Transverse colon (tissue), 4 donors: ENCODE measurements at regions not wholly inside any gene's neighbourhood (a gene's known extent, or its start where the extent isn't known, plus 50 kb on each side); places are given as distances from the start of the nearest gene placed in this dataset.
"Not testable (repeated sequence)": the region's sequence is repeated elsewhere in the genome, so short reads cannot be mapped to it uniquely, and the experiment has no call there.

Experiments
- DNase-seq: peaks from one replicate; pipeline ENCODE4 v3.0.0-alpha.2; 2019
- H3K27ac ChIP-seq, 4 donors: fragments of 200-600 bp; sonication (generic); 2 replicates each; pipeline ENCODE4 v1.5.1; 2016 to 2018; ENCODE audit warnings: inconsistent platforms in 4 of 4
- H3K27me3 ChIP-seq: fragments of 200-600 bp; sonication (generic); 2 replicates; pipeline ENCODE4 v1.5.1; 2017; ENCODE audit warnings: inconsistent platforms
- H3K36me3 ChIP-seq, 4 donors: fragments of 200-600 bp; sonication (generic); 2 replicates each; pipeline ENCODE4 v1.5.1; 2017 to 2019; ENCODE audit warnings: inconsistent platforms in 4 of 4
- H3K4me1 ChIP-seq, 4 donors: fragments of 200-600 bp; sonication (generic); 2 replicates each; pipeline ENCODE4 v1.5.1; 2017 to 2020; ENCODE audit warnings: inconsistent platforms in 4 of 4
- H3K4me3 ChIP-seq, 4 donors: fragments of 200-600 bp; sonication (generic); 1 replicate in 1 of 4; 2 replicates in 3 of 4; pipeline versions ENCODE4 v1.5.1 to v1.6.1; 2017 to 2019; ENCODE audit warnings: inconsistent platforms in 4 of 4
- H3K9me3 ChIP-seq, 2 donors: fragments of 200-600 bp; sonication (generic); 2 replicates each; pipeline ENCODE4 v1.5.1; 2017 to 2019; ENCODE audit warnings: inconsistent platforms in 2 of 2
- CTCF ChIP-seq, 5 experiments: fragments of 200-600 bp in 3 of 5; fragments of 450-650 bp in 2 of 5; sonication (generic) in 3 of 5; IDR thresholded peaks; 1 replicate in 2 of 5; 2 replicates in 3 of 5; pipeline ENCODE4 v1.5.1; 2016 to 2017; ENCODE audit warnings: antibody characterized with exemption in 5 of 5, inconsistent platforms in 3 of 5, mild to moderate bottlenecking in 2 of 5, moderate library complexity in 1 of 5
- EP300 ChIP-seq: sonication (generic); formaldehyde crosslinking; IDR thresholded peaks from one replicate; pipeline ENCODE4 v1.6.1; 2017; ENCODE audit warnings: antibody characterized with exemption, low read depth
- POLR2A ChIP-seq: fragments of 450-650 bp; IDR thresholded peaks from one replicate; pipeline ENCODE4 v1.6.1; 2016; ENCODE audit warnings: antibody characterized with exemption, mild to moderate bottlenecking, moderate library complexity
- POLR2AphosphoS5 ChIP-seq, 3 donors: sonication (generic); formaldehyde crosslinking; IDR thresholded peaks; one replicate each; pipeline ENCODE4 v1.6.1; 2016; ENCODE audit warnings: antibody characterized with exemption in 3 of 3
- WGBS, 2 donors: methylation state at CpG; one replicate each; pipeline ENCODE4 v1.1.5; 2018; ENCODE audit warnings: low coverage in 1 of 2; 5-methylcytosine and 5-hydroxymethylcytosine counted together
- in situ Hi-C, 4 donors: fragments of 200-750 bp; cut with MboI; loops; one replicate each; pipeline versions ENCODE4 v1.15.0 to v1.15.1; 2017; ENCODE audit warnings: low sequenced_read_pairs in 3 of 4, low pct_ligation_motif_present in 1 of 4, low pct_unique_long_range_greater_than_20kb in 1 of 4
- intact Hi-C: fragments of 100-400 bp; cut with DNase I; formaldehyde crosslinking; loops from one replicate; pipeline ENCODE4 v1.15.1; 2023; ENCODE audit warnings: low total_unique reads

DNA sequence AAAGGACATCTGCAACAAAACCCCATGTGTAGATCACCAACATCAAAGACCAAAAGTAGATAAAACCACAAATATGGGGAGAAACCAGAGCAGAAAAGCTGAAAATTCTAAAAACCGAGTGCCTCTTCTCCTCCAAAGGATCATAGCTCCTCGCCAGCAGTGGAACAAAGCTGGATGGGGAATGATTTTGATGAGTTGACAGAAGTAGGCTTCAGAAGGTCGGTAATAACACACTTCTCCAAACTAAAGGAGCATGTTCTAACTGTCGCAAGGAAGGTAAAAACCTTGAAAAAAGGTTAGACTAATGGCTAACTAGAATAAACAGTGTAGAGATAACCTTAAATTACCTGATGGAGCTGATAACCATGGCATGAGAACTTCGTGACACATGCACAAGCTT is 109.9 kb upstream of the SYNCRIP start:
- no peak for TF ChIP-seq EP300
- no peak for TF ChIP-seq POLR2A
- H3K36me3 ChIP-seq, result no peaks in the 10 kb centered on the region
- H3K4me3 ChIP-seq, result no peak overlapping the region
- H3K4me1 ChIP-seq, result peaks cover 0 to 26% (median 8%) of the 10 kb centered on the region in 4 donors
- no peak overlapping the region for H3K27ac ChIP-seq
- WGBS, 2 donors, result 62 to 64% methylated on average over 5 of the region's 5 CpGs
- DNase-seq, result no peak
- H3K9me3 ChIP-seq, result no peaks in the 10 kb centered on the region
- intact Hi-C loops, result no loop called here
- in situ Hi-C loops, result loop anchor here in 2 of 4 donors (25.0 kb wide), 1 partner anchor 1110 kb away; no protein-coding TSS in a partner anchor
- H3K27me3 ChIP-seq, result no peaks in the 10 kb centered on the region

DNA sequence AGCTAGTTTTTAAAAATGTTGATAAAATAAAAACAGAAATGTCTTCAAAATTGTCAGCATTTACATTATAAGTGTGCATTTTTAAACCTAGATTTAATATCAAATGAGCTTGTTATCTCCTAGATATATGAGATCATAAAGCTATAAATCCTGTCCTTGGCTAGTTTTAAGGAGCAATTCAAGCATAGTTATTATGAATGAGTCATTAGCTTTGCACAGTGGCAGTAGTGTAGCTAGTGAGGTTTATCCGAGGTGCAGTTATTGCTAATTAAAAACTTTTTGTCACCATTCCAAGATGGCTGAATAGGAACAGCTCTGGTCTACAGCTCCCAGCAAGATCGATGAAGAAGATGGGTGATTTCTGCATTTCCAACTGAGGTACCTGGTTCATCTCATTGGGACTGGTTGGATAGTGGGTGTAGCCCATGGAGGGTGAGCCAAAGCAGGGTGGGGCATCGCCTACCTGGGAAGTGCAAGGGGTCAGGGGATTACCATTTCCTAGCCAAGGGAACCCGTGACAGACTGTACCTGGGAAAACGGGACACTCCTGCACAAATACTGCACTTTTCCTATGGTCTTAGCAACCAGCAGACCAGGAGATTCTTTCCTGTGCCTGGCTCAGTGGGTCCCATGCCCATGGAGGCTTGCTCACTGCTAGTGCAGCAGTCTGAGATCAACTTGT is 108.8 kb upstream of the SYNCRIP start:
- H3K9me3 ChIP-seq, result no peaks in the 10 kb centered on the region
- no peaks in the 10 kb centered on the region for H3K27me3 ChIP-seq
- intact Hi-C loops (no loop called here), in situ Hi-C loops (loop anchor here in 2 of 4 donors (25.0 kb wide), 1 partner anchor 1111 kb away; no protein-coding TSS in a partner anchor)
- peaks cover 0 to 26% (median 8%) of the 10 kb centered on the region in 4 donors for H3K4me1 ChIP-seq
- H3K36me3 ChIP-seq, result no peaks in the 10 kb centered on the region
- WGBS, 2 donors, result 32 to 65% methylated on average over 2 to 4 of the region's 5 CpGs
- peak; percentile 23 for DNase-seq
- TF ChIP-seq POLR2AphosphoS5 (IDR thresholded peaks at IDR 0.05) (no peak), CTCF (IDR thresholded peaks at IDR 0.05) (no peak), POLR2A (no peak), EP300 (no peak)
- peak overlapping the region in 1 of 4 donors; percentile 8 for H3K4me3 ChIP-seq
- H3K27ac ChIP-seq, result peak overlapping the region in 1 of 4 donors; percentile 6

GRCh38 chr6:85750146-85750545 is 107.5 kb upstream of the SYNCRIP start:
- DNase-seq, intact Hi-C loops, H3K27ac ChIP-seq, H3K27me3 ChIP-seq, H3K9me3 ChIP-seq, H3K4me3 ChIP-seq, H3K36me3 ChIP-seq: not testable (repeated sequence)
- H3K4me1 ChIP-seq, result peaks cover 0 to 26% (median 8%) of the 10 kb centered on the region in 4 donors
- 93% methylated on average over 2 of the region's 2 CpGs for WGBS, 2 donors
- in situ Hi-C loops, result loop anchor here in 2 of 4 donors (25.0 kb wide), 1 partner anchor 1112 kb away; no protein-coding TSS in a partner anchor

DNA sequence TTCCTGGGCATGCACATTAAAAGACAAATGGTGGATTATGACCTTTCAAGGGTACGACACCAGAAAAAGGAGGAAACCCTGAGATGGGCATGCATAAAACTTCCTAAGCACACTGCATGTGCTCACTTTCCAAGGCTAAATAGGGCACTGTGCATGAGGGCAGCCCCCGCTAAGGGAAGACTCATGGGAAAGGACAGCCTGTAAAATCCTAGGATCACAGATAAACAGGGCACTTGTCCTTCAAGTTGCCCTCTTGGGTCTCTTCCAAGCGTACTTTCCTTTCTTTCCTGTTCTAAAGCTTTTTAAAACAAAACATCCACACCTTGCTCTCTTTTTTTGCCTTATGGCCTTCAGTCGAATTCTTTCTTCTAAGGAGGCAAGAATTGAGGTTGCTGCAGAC is 106.5 kb upstream of the SYNCRIP start:
- Histone ChIP-seq H3K27me3 (no peaks in the 10 kb centered on the region), H3K27ac (no peak overlapping the region), H3K4me1 (peaks cover 0 to 26% (median 8%) of the 10 kb centered on the region in 4 donors), H3K9me3 (no peaks in the 10 kb centered on the region), H3K4me3 (no peak overlapping the region), H3K36me3 (no peaks in the 10 kb centered on the region)
- intact Hi-C loops, result no loop called here
- TF ChIP-seq POLR2AphosphoS5 (IDR thresholded peaks at IDR 0.05), result no peak
- TF ChIP-seq POLR2A, result no peak
- TF ChIP-seq EP300, result no peak
- TF ChIP-seq CTCF (IDR thresholded peaks at IDR 0.05), result no peak
- no peak for DNase-seq
- 47 to 74% methylated on average over 2 to 4 of the region's 4 CpGs for WGBS, 2 donors
- in situ Hi-C loops, result no loop called here

DNA sequence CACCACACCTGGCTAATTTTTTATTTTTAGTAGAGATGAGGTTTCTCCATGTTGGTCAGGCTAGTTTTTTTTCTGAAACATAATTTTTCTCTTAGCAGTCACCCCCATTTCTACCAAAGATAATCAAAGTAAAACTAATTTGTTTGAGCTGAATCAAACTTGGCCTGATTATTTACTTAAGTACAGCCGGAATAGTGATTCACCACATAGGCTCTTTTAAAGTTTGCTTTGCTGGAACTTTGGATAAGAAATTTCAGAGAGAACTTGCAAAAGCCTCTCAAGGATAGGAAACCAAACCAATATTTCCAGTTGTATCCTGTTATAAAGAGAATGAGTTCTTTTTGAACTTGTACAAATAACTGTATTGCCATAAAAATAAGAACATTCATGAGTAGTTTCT is 105.0 kb upstream of the SYNCRIP start:
- DNase-seq, result no peak
- WGBS, 2 donors, result 43 to 50% methylated on average over 1 of the region's 1 CpG
- Histone ChIP-seq H3K9me3 (no peaks in the 10 kb centered on the region), H3K27me3 (no peaks in the 10 kb centered on the region), H3K36me3 (no peaks in the 10 kb centered on the region), H3K27ac (no peak overlapping the region), H3K4me3 (no peak overlapping the region), H3K4me1 (peaks cover 0 to 25% (median 8%) of the 10 kb centered on the region in 4 donors)
- in situ Hi-C loops, result no loop called here
- intact Hi-C loops, result no loop called here
- no peak for TF ChIP-seq POLR2A
- no peak for TF ChIP-seq POLR2AphosphoS5 (IDR thresholded peaks at IDR 0.05)
- TF ChIP-seq CTCF (IDR thresholded peaks at IDR 0.05), result no peak
- no peak for TF ChIP-seq EP300
